H1 (cell line): ENCODE measurements at regions not wholly inside any gene's neighbourhood (a gene's known extent, or its start where the extent isn't known, plus 50 kb on each side); places are given as distances from the start of the nearest gene placed in this dataset.

Experiments
- ATF2 ChIP-seq: IDR thresholded peaks from 2 replicates; pipeline ENCODE4 v1.6.1; 2012; ENCODE audit warnings: low read length, inconsistent platforms
- BACH1 ChIP-seq: IDR thresholded peaks from 2 replicates; pipeline ENCODE4 v1.6.1; 2012; ENCODE audit warnings: low read length, improper control_type of control experiment
- CBX5 ChIP-seq: fragments of 300-800, 300-1000 bp; sonication (generic); IDR thresholded peaks from 2 replicates; pipeline ENCODE4 v1.7.1; 2016; ENCODE audit warnings: antibody characterized with exemption, low read length, low read depth
- CBX8 ChIP-seq: fragments of 300-800, 300-1000 bp; sonication (generic); IDR thresholded peaks from 2 replicates; pipeline ENCODE4 v1.7.1; 2016; ENCODE audit warnings: low read depth, low read length, borderline replicate concordance
- KDM4A ChIP-seq: IDR thresholded peaks from one replicate; pipeline ENCODE4 v1.7.1; 2012; ENCODE audit warnings: low read depth, mild to moderate bottlenecking, moderate library complexity, low read length, inconsistent platforms; ENCODE audit not compliant: severe bottlenecking
- POLR2AphosphoS5 ChIP-seq: IDR thresholded peaks from 2 replicates; pipeline ENCODE4 v1.6.1; 2011; ENCODE audit warnings: low read depth, low read length
- SAP30 ChIP-seq: fragments of 300-600 bp; sonication (generic); IDR thresholded peaks from 2 replicates; pipeline ENCODE4 v1.7.1; 2012; ENCODE audit warnings: low read length, moderate library complexity, mild to moderate bottlenecking, inconsistent platforms; ENCODE audit not compliant: insufficient read depth, insufficient replicate concordance
- TAF7 ChIP-seq: optimal IDR thresholded peaks from 2 replicates; pipeline ENCODE3; 2011; ENCODE audit warnings: low read depth, mild to moderate bottlenecking, inconsistent platforms, low read length, moderate library complexity, borderline replicate concordance
- TF ChIP-seq, protein P1 (sequence below): IDR thresholded peaks from 2 replicates; pipeline ENCODE4 v1.6.1; 2011; ENCODE audit warnings: low read length, improper control_type of control experiment

DNA sequence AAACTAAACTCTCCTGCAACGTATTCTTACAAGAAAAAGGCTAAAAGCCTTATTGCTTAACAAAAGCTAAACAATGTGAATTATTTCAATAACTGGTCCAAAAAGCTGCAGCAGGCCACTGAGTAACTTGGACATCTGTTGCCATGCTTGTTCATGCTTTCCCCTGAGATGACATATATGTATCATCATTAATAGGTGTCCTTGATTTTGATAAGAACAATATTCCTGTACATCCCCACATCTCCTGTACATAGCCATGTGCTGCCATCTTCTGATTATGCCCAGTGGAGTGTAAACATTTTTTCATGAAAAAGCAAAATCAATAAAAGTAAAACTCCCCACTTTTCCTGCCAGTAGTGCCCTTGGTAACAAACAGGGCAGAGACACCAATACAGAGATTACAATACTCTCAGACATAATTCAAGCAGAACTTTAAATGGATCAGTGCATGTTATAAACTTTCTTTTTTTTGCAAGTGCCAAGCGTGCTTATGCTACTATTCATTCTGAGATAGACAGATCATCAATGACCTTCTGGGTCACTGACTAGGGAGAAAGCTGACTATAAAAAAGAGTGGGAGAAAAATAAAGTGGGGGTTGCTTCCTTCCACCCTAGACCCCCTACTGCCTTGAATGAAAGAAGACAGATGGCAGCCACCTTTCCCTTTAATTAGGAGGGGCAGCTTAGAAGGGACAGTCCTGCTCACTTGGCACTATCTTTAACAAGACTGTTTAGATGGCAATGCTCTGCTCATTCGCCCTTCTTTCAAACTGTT is 205.5 kb upstream of the KLF14 start (continued):
- no peak for TF ChIP-seq ATF2
- TF ChIP-seq TAF7 = no peak
- TF ChIP-seq, protein P1, sequence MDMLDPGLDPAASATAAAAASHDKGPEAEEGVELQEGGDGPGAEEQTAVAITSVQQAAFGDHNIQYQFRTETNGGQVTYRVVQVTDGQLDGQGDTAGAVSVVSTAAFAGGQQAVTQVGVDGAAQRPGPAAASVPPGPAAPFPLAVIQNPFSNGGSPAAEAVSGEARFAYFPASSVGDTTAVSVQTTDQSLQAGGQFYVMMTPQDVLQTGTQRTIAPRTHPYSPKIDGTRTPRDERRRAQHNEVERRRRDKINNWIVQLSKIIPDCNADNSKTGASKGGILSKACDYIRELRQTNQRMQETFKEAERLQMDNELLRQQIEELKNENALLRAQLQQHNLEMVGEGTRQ = no peak
- TF ChIP-seq CBX5 = no peak
- TF ChIP-seq KDM4A = no peak
- no peak for TF ChIP-seq BACH1
- no peak for TF ChIP-seq POLR2AphosphoS5
- no peak for TF ChIP-seq SAP30
- TF ChIP-seq CBX8 = no peak
